H9 (cell line): ENCODE measurements at regions not wholly inside any gene's neighbourhood (a gene's known extent, or its start where the extent isn't known, plus 50 kb on each side); places are given as distances from the start of the nearest gene placed in this dataset.

Source experiments
- DNase-seq: peaks from one replicate; pipeline ENCODE4 v3.0.0-alpha.2; 2017
- H2AFZ ChIP-seq: one replicate; pipeline ENCODE4 v1.6.1; 2013; ENCODE audit warnings: mild to moderate bottlenecking, low read length, control low read depth, moderate library complexity
- H2AK5ac ChIP-seq: 2 replicates; pipeline ENCODE4 v1.6.1; 2013; ENCODE audit warnings: low read length, control low read depth, mixed read lengths; ENCODE audit not compliant: insufficient read length
- H2BK120ac ChIP-seq: one replicate; pipeline ENCODE4 v1.6.1; 2013; ENCODE audit warnings: low read depth, mild to moderate bottlenecking, low read length, control low read depth, inconsistent platforms; ENCODE audit not compliant: poor library complexity, severe bottlenecking
- H2BK12ac ChIP-seq: 2 replicates; pipeline ENCODE4 v1.6.1; 2013; ENCODE audit warnings: low read length, control low read depth, mixed read lengths, low read depth; ENCODE audit not compliant: insufficient read length
- H2BK15ac ChIP-seq: 2 replicates; pipeline ENCODE4 v1.6.1; 2013; ENCODE audit warnings: low read depth, low read length, control low read depth
- H2BK20ac ChIP-seq: one replicate; pipeline ENCODE4 v1.6.1; 2013; ENCODE audit warnings: low read depth, mild to moderate bottlenecking, low read length, control low read depth, inconsistent platforms; ENCODE audit not compliant: poor library complexity, severe bottlenecking
- H2BK5ac ChIP-seq: 2 replicates; pipeline ENCODE4 v1.6.1; 2013; ENCODE audit warnings: low read length, control low read depth, mixed read lengths; ENCODE audit not compliant: insufficient read length
- H3K14ac ChIP-seq: 2 replicates; pipeline ENCODE4 v1.6.1; 2013; ENCODE audit warnings: low read length, control low read depth; ENCODE audit not compliant: insufficient read depth
- H3K18ac ChIP-seq: 2 replicates; pipeline ENCODE4 v1.6.1; 2013; ENCODE audit warnings: low read depth, mild to moderate bottlenecking, mixed read lengths, low read length, control low read depth; ENCODE audit not compliant: insufficient read length
- H3K23ac ChIP-seq: 2 replicates; pipeline ENCODE4 v1.6.1; 2013; ENCODE audit warnings: low read length, control low read depth, mixed read lengths, low read depth; ENCODE audit not compliant: insufficient read length
- H3K23me2 ChIP-seq: 2 replicates; pipeline ENCODE4 v1.6.1; 2013; ENCODE audit warnings: low read depth, mild to moderate bottlenecking, mixed read lengths, low read length, control low read depth; ENCODE audit not compliant: insufficient read length, poor library complexity, severe bottlenecking
- H3K27ac ChIP-seq: 2 replicates; pipeline ENCODE4 v1.5.1; 2013; ENCODE audit warnings: low read length, control low read depth, mixed read lengths, low read depth; ENCODE audit not compliant: insufficient read length
- H3K27me3 ChIP-seq: 2 replicates; pipeline ENCODE4 v1.6.1; 2013; ENCODE audit warnings: low read length, control low read depth, inconsistent platforms; ENCODE audit not compliant: insufficient read depth
- H3K4ac ChIP-seq: 2 replicates; pipeline ENCODE4 v1.6.1; 2013; ENCODE audit warnings: low read depth, mild to moderate bottlenecking, control low read depth, inconsistent platforms, low read length, moderate library complexity
- H3K4me1 ChIP-seq: 2 replicates; pipeline ENCODE4 v1.6.1; 2013; ENCODE audit warnings: low read length, control low read depth, inconsistent platforms; ENCODE audit not compliant: insufficient read depth
- H3K4me2 ChIP-seq: 2 replicates; pipeline ENCODE4 v1.6.1; 2013; ENCODE audit warnings: low read length, control low read depth, mixed read lengths; ENCODE audit not compliant: insufficient read length, insufficient read depth
- H3K56ac ChIP-seq: 2 replicates; pipeline ENCODE4 v1.6.1; 2013; ENCODE audit warnings: low read depth, mild to moderate bottlenecking, mixed read lengths, low read length, control low read depth; ENCODE audit not compliant: insufficient read length
- H3K79me1 ChIP-seq: 2 replicates; pipeline ENCODE4 v1.6.1; 2013; ENCODE audit warnings: low read depth, mild to moderate bottlenecking, moderate library complexity, low read length, control low read depth, inconsistent platforms; ENCODE audit not compliant: insufficient read depth, poor library complexity, severe bottlenecking
- H3K79me2 ChIP-seq: 2 replicates; pipeline ENCODE4 v1.6.1; 2013; ENCODE audit warnings: low read length, control low read depth, inconsistent platforms; ENCODE audit not compliant: insufficient read depth
- H3K9ac ChIP-seq: 2 replicates; pipeline ENCODE4 v1.6.1; 2013; ENCODE audit warnings: low read length, control low read depth, mixed read lengths; ENCODE audit not compliant: insufficient read length; ENCODE audit errors: extremely low read depth
- H3K9me3 ChIP-seq: one replicate; pipeline ENCODE4 v1.6.1; 2013; ENCODE audit warnings: low read depth, low read length, inconsistent platforms; ENCODE audit not compliant: control insufficient read depth
- H3T11ph ChIP-seq: one replicate; pipeline ENCODE4 v1.6.1; 2013; ENCODE audit warnings: mild to moderate bottlenecking, low read length, control low read depth, inconsistent platforms
- H4K20me1 ChIP-seq: one replicate; pipeline ENCODE4 v1.6.1; 2013; ENCODE audit not compliant: control insufficient read depth, insufficient read length, insufficient read depth
- H4K5ac ChIP-seq: 2 replicates; pipeline ENCODE4 v1.6.1; 2013; ENCODE audit warnings: low read depth, mild to moderate bottlenecking, mixed read lengths, low read length, control low read depth; ENCODE audit not compliant: insufficient read length
- H4K8ac ChIP-seq: replicated peaks from 2 replicates; pipeline ENCODE4 v1.6.1; 2013; ENCODE audit warnings: low read length, control low read depth, mixed read lengths, low read depth; ENCODE audit not compliant: insufficient read length
- H4K91ac ChIP-seq: 2 replicates; pipeline ENCODE4 v1.6.1; 2013; ENCODE audit warnings: low read depth, mild to moderate bottlenecking, moderate library complexity, mixed read lengths, low read length, control low read depth; ENCODE audit not compliant: insufficient read length
- H3K27ac Mint-ChIP-seq, 3 experiments: 2 replicates in 2 of 3; 3 replicates in 1 of 3; pipeline ENCODE4 v1.8.0; 2020 to 2021; ENCODE audit warnings: mixed read lengths in 3 of 3, mild to moderate bottlenecking in 1 of 3, moderate library complexity in 1 of 3
- H3K27me3 Mint-ChIP-seq: 2 replicates; pipeline ENCODE4 v1.8.0; 2021; ENCODE audit warnings: low read depth, mild to moderate bottlenecking, moderate library complexity, mixed read lengths
- H3K36me3 Mint-ChIP-seq, 3 experiments: 2 replicates in 2 of 3; 3 replicates in 1 of 3; pipeline ENCODE4 v1.8.0; 2020 to 2021; ENCODE audit warnings: low read depth in 3 of 3, mixed read lengths in 3 of 3; ENCODE audit not compliant: insufficient read depth in 1 of 3
- H3K4me1 Mint-ChIP-seq, 2 experiments: 2 replicates each; pipeline ENCODE4 v1.8.0; 2020; ENCODE audit warnings: mixed read lengths in 2 of 2
- H3K4me3 Mint-ChIP-seq, 2 experiments: 2 replicates in 1 of 2; 3 replicates in 1 of 2; pipeline ENCODE4 v1.8.0; 2020 to 2021; ENCODE audit warnings: mild to moderate bottlenecking in 2 of 2, mixed read lengths in 2 of 2, moderate library complexity in 1 of 2
- H3K9me3 Mint-ChIP-seq, 2 experiments: 2 replicates in 1 of 2; 3 replicates in 1 of 2; pipeline ENCODE4 v1.8.0; 2020; ENCODE audit warnings: mild to moderate bottlenecking in 2 of 2, mixed read lengths in 2 of 2, moderate library complexity in 1 of 2
- WGBS: extraction: QIAGEN DNeasy Blood & Tissue Kit; methylation state at CpG from one replicate; pipeline ENCODE4 v1.1.7; 2013; ENCODE audit warnings: missing lambda C conversion rate, low lambda C conversion rate, mixed read lengths; ENCODE audit not compliant: insufficient read length; ENCODE audit errors: extremely low coverage; 5-methylcytosine and 5-hydroxymethylcytosine counted together
- TF ChIP-seq, protein P1 (sequence below): fragments of 200-600 bp; sonication (generic); conservative IDR thresholded peaks from 3 replicates; pipeline ENCODE4 v1.8.0; 2021; ENCODE audit warnings: antibody characterized with exemption, mild to moderate bottlenecking

DNA sequence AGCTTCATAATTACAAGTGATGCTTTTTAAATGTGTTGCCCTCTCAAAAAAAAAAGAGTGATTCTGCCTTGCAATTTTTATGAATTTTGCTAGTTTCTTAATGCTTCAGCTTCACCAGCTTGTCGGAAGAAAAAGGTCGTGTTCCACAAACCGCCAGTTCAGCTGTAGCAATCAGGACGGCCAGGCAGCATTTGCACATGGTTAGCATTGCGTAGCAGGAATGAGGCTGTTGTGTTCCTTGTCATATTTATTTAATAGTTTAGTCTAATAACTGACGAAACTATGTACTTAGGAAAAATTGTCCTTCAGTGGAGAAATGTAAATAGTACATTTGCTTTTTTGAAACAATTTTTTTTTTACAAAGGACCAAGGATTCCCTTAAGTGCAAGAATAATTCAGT, 64.9 kb upstream of the SELENOK start:
- H3K4me1 Mint-ChIP-seq, result no peaks in the 10 kb centered on the region
- no peak overlapping the region for H4K91ac ChIP-seq
- H3K27me3 ChIP-seq, result no peaks in the 10 kb centered on the region
- no peak overlapping the region for H4K8ac ChIP-seq
- H3K79me2 ChIP-seq, result no peaks in the 10 kb centered on the region
- no peak overlapping the region for H3K4me3 Mint-ChIP-seq
- H3K14ac ChIP-seq, result no peak overlapping the region
- H2BK5ac ChIP-seq, result no peak overlapping the region
- H3K9me3 Mint-ChIP-seq, result peaks cover 4 to 11% of the 10 kb centered on the region in 2 experiments; a peak in 3 of 5 replicates
- no peak overlapping the region for H3K9ac ChIP-seq
- H4K20me1 ChIP-seq, result no peaks in the 10 kb centered on the region
- H3K23ac ChIP-seq, result no peak overlapping the region
- no peak overlapping the region for H3K4me2 ChIP-seq
- no peak overlapping the region for H3K18ac ChIP-seq
- no peaks in the 10 kb centered on the region; the same call in 1 of the 2 replicates for H3K27me3 Mint-ChIP-seq
- peaks cover 0 to 7% (median 0%) of the 10 kb centered on the region in 3 experiments; a peak in 2 of 7 replicates for H3K36me3 Mint-ChIP-seq
- no peaks in the 10 kb centered on the region for H3K23me2 ChIP-seq
- H3K9me3 ChIP-seq, result no peaks in the 10 kb centered on the region
- DNase-seq, result no peak
- no peak overlapping the region for H2BK20ac ChIP-seq
- H3K56ac ChIP-seq, result no peak overlapping the region
- H3K79me1 ChIP-seq, result no peaks in the 10 kb centered on the region
- H2BK120ac ChIP-seq, result no peak overlapping the region
- no peak overlapping the region for H3K4ac ChIP-seq
- H2AK5ac ChIP-seq, result no peak overlapping the region
- H2BK15ac ChIP-seq, result no peak overlapping the region
- no peak overlapping the region for H2BK12ac ChIP-seq
- no peak overlapping the region for H3T11ph ChIP-seq
- H3K27ac ChIP-seq, result no peak overlapping the region
- H3K4me1 ChIP-seq, result no peaks in the 10 kb centered on the region
- TF ChIP-seq, protein P1, sequence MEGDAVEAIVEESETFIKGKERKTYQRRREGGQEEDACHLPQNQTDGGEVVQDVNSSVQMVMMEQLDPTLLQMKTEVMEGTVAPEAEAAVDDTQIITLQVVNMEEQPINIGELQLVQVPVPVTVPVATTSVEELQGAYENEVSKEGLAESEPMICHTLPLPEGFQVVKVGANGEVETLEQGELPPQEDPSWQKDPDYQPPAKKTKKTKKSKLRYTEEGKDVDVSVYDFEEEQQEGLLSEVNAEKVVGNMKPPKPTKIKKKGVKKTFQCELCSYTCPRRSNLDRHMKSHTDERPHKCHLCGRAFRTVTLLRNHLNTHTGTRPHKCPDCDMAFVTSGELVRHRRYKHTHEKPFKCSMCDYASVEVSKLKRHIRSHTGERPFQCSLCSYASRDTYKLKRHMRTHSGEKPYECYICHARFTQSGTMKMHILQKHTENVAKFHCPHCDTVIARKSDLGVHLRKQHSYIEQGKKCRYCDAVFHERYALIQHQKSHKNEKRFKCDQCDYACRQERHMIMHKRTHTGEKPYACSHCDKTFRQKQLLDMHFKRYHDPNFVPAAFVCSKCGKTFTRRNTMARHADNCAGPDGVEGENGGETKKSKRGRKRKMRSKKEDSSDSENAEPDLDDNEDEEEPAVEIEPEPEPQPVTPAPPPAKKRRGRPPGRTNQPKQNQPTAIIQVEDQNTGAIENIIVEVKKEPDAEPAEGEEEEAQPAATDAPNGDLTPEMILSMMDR, result no peak
- H2AFZ ChIP-seq, result no peak overlapping the region
- WGBS, result no CpG with 5 or more reads among the region's 6 CpGs
- H3K27ac Mint-ChIP-seq, result no peak overlapping the region
- H4K5ac ChIP-seq, result no peak overlapping the region
